ENCODE measurements at regions not wholly inside any gene's neighbourhood (a gene's known extent, or its start where the extent isn't known, plus 50 kb on each side); places are given as distances from the start of the nearest gene placed in this dataset.

- in situ Hi-C loops (cut with MboI; ENCODE audit: low sequenced_read_pairs): no loop called here
- TF ChIP-seq USF2 (IDR thresholded peaks at IDR 0.05; ENCODE audit: low read depth, low read length) (no peak), MXI1 (IDR thresholded peaks at IDR 0.05; ENCODE audit: borderline replicate concordance, low read depth, low read length) (no peak), SMC3 (IDR thresholded peaks at IDR 0.05; ENCODE audit: low read depth, low read length) (no peak), FOS (IDR thresholded peaks at IDR 0.05; ENCODE audit: low read depth, low read length) (no peak), NFE2L2 (IDR thresholded peaks at IDR 0.05; ENCODE audit: low read depth, low read length) (no peak), ELK1 (IDR thresholded peaks at IDR 0.05; ENCODE audit: borderline replicate concordance, low read depth, low read length) (no peak), CHD1 (IDR thresholded peaks at IDR 0.05; ENCODE audit: low read depth, low read length) (no peak), RAD21 (IDR thresholded peaks at IDR 0.05; ENCODE audit: low read length) (no peak), RFX5 (IDR thresholded peaks at IDR 0.05; ENCODE audit: low read depth, low read length) (no peak), CTCF (conservative IDR thresholded peaks at IDR 0.05; ENCODE audit: low read depth, low read length) (no peak), RCOR1 (IDR thresholded peaks at IDR 0.05; ENCODE audit: insufficient replicate concordance, low read length) (no peak), POLR2A (IDR thresholded peaks at IDR 0.05; ENCODE audit: low read depth, low read length) (no peak), MAZ (IDR thresholded peaks at IDR 0.05; ENCODE audit: borderline replicate concordance, low read depth, low read length) (no peak), CEBPB (IDR thresholded peaks at IDR 0.05; ENCODE audit: low read depth, low read length) (no peak), MAFK (IDR thresholded peaks at IDR 0.05; ENCODE audit: low read depth, low read length) (no peak), BHLHE40 (IDR thresholded peaks at IDR 0.05; ENCODE audit: low read depth, low read length) (no peak)
Measured at GRCh38 chr3:30355622-30356021, 250.8 kb upstream of the TGFBR2 start.

More at GRCh38 chr3:30355622-30356021, 250.8 kb upstream of the TGFBR2 start:
- POLR2A ChIA-PET (ENCODE audit: unreplicated experiment): no interaction called here
- Histone ChIP-seq H3K9ac (ENCODE audit: low read depth, low read length) (no peak overlapping the region), H3K79me1 (ENCODE audit: low read depth in 1 of 2, low read length in 2 of 2) (no peaks in the 10 kb centered on the region), H3K4ac (ENCODE audit: low read depth, low read length) (no peak overlapping the region), H3K27me3 (ENCODE audit: control insufficient read depth, insufficient read depth, low read length) (no peaks in the 10 kb centered on the region), H3K27ac (ENCODE audit: insufficient read depth, low read length) (no peak overlapping the region), H2BK15ac (ENCODE audit: low read depth, low read length) (no peak overlapping the region), H3K9me1 (ENCODE audit: insufficient read depth, low read length) (peaks cover 6% of the 10 kb centered on the region; the same call in 1 of the 2 replicates), H4K5ac (ENCODE audit: low read depth, low read length) (no peak overlapping the region), H2BK120ac (ENCODE audit: low read depth, low read length) (peak overlapping the region; percentile 20; the same call in 1 of the 2 replicates), H3K14ac (replicated peaks; ENCODE audit: low read depth, low read length) (peak overlapping the region; percentile 40; the same call in 1 of the 2 replicates), H2AFZ (replicated peaks; ENCODE audit: low read length, poor library complexity) (no peak overlapping the region), H3K23ac (ENCODE audit: low read depth, low read length) (no peak overlapping the region), H2BK20ac (ENCODE audit: low read depth, low read length) (no peak overlapping the region), H2AK9ac (replicated peaks; ENCODE audit: low read depth, low read length, poor library complexity) (no peak overlapping the region), H3K36me3 (ENCODE audit: control insufficient read depth, insufficient read depth, low read length) (no peaks in the 10 kb centered on the region), H4K91ac (ENCODE audit: insufficient read depth, low read depth, low read length) (peak overlapping the region; percentile 23; the same call in 1 of the 2 replicates), H2BK5ac (ENCODE audit: low read depth, low read length, poor library complexity, severe bottlenecking) (no peak overlapping the region), H4K20me1 (ENCODE audit: insufficient read depth, low read length) (no peaks in the 10 kb centered on the region), H3K56ac (ENCODE audit: extremely low read depth, insufficient read depth, low read length) (no peak overlapping the region), H3K4me2 (ENCODE audit: low read depth, low read length) (no peak overlapping the region), H3K9me3 (ENCODE audit: control insufficient read depth, insufficient read depth, low read length) (no peaks in the 10 kb centered on the region), H3K4me1 (ENCODE audit: control insufficient read depth, insufficient read depth, low read length) (peaks cover 9% of the 10 kb centered on the region), H3K4me3 (ENCODE audit: insufficient read depth, low read depth, low read length) (no peak overlapping the region), H2AK5ac (ENCODE audit: low read depth, low read length) (no peak overlapping the region), H3K18ac (ENCODE audit: low read depth, low read length) (peak overlapping the region; percentile 61; the same call in 1 of the 2 replicates), H4K8ac (ENCODE audit: low read depth in 2 of 2, low read length in 2 of 2) (no peak overlapping the region)
- intact Hi-C loops (cut with micrococcal nuclease) (no loop called here), dilution Hi-C loops (cut with HindIII; ENCODE audit: low sequenced_read_pairs, unreplicated experiment) (no loop called here)
- ATAC-seq (ENCODE audit: low read depth) (no peak), DNase-seq (peak; percentile 16)
- no CpG with 5 or more reads among the region's 1 CpG for WGBS, 2 experiments (ENCODE audit: extremely low coverage in 2 of 2, insufficient read length in 1 of 2)
- no TSS peak for BruUV-seq (replicated peaks)
- CTCF ChIA-PET: no interaction called here

All from IMR-90 (cell line).